Right ventricle myocardium inferior (tissue), 1 donor: ENCODE measurements at regions not wholly inside any gene's neighbourhood (a gene's known extent, or its start where the extent isn't known, plus 50 kb on each side); places are given as distances from the start of the nearest gene placed in this dataset.
"Not testable (repeated sequence)": the region's sequence is repeated elsewhere in the genome, so short reads cannot be mapped to it uniquely, and the experiment has no call there.

Experiments used
- ATAC-seq: fragments of 200-7000 bp; cut with Tn5 transposase; one replicate; pipeline ENCODE4 v1.9.1; 2020; ENCODE audit warnings: mild to moderate bottlenecking, moderate library complexity
- DNase-seq: peaks from one replicate; pipeline ENCODE4 v3.0.0; 2021; ENCODE audit errors: missing footprints
- intact Hi-C: fragments of 100-400 bp; cut with DNase I; formaldehyde crosslinking; loops from one replicate; pipeline ENCODE4 v1.11.0; 2022
- donor health status: DM: no; HTN: yes; CAD: no; lungs with severe emphysema.

DNA sequence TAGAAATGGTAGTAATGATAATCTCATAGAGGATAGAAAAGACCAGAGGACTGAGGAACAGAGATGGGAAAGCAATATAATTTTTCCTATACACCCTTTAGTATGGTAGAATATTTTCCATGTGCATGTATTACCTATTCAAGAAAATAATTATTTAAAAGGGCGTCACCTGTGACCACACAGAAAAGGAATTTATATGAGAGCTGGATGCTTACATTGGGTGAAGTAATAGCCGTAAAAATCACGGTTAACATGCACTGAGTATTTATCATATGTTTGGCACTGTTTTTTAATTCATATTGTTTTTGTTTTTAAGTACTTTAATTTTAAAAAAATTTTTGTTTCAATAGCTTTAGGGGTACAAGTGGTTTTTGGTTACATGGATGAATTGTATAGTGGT is 195.1 kb downstream of the IPMK start:
- ATAC-seq (no peak), DNase-seq (no peak)
- intact Hi-C loops, result no loop called here

DNA sequence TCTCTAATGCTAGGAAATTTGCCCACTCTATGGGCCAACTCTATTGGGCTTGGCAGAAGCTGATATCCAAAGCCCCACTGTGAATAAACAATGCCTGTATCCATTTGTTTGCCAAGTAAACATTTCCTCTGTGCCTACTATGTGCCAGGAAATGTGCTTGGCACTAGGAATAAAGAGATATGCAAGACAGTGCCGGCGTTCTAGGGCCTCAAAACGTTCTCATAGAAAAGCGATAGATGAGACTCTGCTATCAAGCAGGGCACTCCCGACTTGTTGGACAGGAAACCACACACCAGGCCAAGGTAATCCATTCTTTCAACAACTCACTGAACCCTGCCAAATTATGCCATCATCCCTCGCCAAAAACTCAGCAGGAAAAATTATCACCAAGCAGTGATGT is 196.7 kb downstream of the IPMK start:
- ATAC-seq (no peak), DNase-seq (no peak)
- intact Hi-C loops, result no loop called here

DNA sequence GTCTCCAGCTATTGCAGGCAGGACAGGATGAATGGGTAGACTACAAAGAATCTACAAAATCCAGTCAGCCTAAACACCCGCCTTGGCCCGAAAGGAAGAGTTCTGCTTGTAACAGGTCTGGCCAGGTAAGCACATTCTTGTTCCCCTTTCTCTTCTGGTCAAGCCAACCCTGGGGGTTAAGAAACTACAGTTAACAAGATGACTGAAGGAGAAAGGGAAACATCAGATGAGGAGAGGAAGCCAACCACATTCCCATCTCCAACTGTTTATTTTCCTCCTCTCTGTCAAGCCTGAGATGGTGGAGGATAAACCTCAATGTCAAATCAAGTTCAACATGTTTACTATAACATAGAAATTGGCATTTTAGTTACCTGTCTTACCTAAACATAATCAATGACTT is 198.9 kb downstream of the IPMK start:
- no peak for ATAC-seq
- intact Hi-C loops, result loop anchor here (5.0 to 10.0 kb wide), 2 partner anchors 352 to 734 kb away; no protein-coding TSS in a partner anchor

DNA sequence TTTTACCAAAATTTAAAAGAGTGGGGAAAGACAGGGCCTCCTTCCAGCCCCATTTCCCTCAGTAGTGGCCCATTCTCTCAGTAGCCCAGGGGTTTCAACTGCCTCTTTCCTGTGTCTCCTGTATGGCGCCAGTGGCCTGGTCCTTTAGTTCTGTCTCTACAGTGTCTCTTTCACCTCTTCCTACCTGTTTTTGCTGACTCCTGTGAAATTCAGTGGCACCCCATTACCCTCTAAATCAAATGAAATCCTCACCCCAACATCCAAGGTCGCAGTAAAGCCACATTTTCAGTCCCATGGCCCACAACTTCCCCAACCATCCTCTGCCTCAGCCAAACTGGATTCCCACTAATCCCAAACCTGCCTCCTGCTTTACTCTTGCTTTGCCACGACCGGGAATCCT is 200.7 kb downstream of the IPMK start:
- DNase-seq (no peak), ATAC-seq (no peak)
- intact Hi-C loops, result loop anchor here (5.0 to 10.0 kb wide), 2 partner anchors 350 to 732 kb away; no protein-coding TSS in a partner anchor

More for the DNA sequence above, 198.9 kb downstream of the IPMK start:
- no peak for DNase-seq

DNA sequence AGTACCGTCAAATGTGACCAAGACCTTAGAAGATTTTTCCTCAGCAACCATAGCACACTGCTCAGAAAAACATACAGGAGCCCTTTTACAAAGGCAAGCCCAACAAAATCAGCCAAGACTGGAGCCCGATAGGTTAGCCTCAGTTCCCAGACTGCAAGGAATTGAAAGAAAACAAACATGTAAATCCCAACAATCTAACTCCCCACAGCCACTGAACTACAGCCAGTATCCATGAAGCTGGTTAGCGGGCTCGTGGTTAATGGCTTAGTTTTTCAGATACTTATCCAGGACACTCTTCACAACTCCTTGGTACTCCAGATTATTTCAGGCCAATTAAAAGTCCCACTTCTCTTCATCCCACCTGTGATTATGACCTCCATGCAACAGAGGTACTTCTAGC is 201.6 kb downstream of the IPMK start:
- DNase-seq, result no peak
- intact Hi-C loops, result loop anchor here (5.0 to 10.0 kb wide), 2 partner anchors 349 to 731 kb away; no protein-coding TSS in a partner anchor
- ATAC-seq, result no peak

DNA sequence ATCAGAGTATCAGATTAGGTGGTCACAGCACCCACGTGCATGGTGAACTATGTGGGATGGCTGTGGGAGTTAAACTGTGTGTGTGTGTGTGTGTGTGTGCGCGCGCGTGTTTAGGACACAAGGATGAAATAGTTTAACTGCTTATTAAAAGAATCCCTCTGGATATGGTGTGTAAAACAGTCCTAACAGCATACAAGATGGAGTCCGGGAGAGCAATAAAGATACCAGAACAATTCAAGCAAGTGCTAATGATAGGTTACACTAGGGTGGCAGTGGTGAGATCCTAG is 202.2 kb downstream of the IPMK start:
- DNase-seq (no peak), ATAC-seq (no peak)
- intact Hi-C loops, result loop anchor here (2.0 to 10.0 kb wide), 3 partner anchors 348 to 731 kb away; no protein-coding TSS in a partner anchor

DNA sequence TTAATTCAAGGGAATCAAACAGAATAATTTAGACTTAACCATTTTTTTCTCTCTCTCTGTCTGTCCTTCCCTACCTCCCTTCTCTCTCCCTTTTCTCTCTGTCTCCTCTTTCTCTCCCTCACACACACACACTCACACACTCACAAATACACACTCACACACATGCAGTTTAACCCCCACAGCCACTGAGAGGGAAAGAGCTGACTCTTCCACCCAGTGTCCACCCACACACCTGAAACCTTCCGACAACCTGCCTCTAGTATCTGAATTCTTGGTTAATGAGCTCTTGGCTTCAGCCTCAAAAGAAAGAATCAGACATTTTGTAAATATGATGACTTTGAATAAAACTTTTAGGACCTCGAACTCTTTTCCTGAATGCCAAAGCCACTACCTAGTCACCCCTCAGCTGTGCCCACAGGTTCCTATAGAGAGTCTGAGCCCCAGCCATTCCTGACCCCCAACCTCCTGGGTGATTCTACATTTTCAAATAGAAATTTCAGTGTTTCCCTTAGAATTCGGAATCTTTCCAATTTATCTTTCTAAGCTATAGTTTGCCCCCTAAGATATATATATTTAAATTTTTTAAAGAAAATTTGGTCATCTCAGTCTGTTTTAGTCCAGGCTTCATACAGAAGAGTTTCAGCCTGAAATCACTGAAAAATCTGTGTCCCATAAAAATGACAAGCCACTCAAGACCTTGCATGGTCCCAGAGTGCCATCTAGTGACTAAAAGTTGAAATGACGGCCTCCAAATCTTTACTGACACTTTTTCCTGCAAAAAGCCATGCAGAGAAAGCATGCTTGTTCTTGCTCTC is 202.8 kb downstream of the IPMK start:
- DNase-seq (no peak), ATAC-seq (no peak)
- intact Hi-C loops, result loop anchor here (2.0 to 10.0 kb wide), 3 partner anchors 348 to 730 kb away; no protein-coding TSS in a partner anchor

DNA sequence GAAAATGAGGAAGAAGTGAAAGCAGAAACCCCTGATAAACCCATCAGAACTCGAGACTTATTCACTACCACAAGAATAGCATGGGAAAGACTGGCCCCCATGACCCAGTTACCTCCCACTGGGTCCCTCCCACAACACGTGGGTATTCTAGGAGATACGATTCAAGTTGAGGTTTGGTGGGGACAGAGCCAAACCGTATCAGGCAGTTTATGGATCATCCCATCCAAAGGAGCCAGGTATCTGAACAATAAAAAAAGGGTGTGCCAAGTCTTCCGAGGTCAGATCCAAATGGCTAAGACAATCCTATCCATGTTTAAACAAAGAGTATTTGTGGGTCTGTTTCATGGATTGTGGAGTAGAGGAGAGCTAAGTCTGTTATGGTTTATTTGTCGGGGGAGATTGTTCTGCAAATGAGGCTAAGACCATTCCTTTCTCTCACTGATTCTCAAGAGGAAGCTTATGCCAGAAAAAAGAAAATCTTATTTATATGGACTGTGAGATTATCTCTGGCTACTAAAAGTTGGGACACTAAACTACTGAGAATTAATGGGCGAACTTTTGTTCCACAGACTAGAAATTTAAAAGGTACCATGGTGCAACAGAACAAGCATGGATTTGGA is 203.7 kb downstream of the IPMK start:
- DNase-seq (no peak), ATAC-seq (no peak)
- intact Hi-C loops, result loop anchor here (2.0 to 10.0 kb wide), 2 partner anchors 483 to 729 kb away; no protein-coding TSS in a partner anchor

DNA sequence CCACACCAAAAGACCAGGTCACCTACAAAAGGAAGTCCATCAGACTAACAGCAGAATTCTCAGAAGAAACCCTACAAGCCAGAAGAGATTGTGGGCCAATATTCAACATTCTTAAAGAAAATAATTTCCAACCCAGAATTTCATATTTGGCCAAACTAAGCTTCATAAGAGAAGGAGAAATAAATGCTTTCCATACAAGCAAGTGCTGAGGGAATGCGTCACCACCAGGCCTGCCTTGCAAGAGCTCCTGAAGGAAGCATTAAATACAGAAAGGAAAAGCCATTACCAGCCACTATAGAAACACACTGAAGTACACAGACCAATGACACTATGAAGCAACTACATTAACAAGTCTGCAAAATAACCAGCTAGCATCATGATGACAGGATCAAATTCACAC is 209.0 kb downstream of the IPMK start:
- ATAC-seq, intact Hi-C loops, DNase-seq: not testable (repeated sequence)

DNA sequence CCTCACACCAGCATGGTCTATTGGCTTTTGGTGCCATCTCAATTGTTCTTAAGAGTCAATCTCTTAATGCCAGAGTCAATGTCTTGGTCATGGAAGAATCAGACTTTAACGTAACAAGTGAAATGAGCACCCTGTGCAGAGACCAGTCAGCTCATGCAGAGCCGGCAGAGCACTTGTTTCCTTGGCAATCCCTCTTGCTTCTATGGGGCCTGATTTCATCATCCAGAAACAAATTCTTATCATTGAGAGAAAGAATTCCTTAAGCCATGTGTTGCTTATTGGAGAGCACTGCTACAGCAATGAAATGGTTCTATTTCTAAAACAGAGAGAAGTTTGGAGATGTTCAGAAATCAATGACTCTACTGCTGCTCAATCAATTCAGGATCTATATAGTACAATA is 212.8 kb downstream of the IPMK start:
- ATAC-seq (no peak), DNase-seq (no peak)
- intact Hi-C loops, result no loop called here

DNA sequence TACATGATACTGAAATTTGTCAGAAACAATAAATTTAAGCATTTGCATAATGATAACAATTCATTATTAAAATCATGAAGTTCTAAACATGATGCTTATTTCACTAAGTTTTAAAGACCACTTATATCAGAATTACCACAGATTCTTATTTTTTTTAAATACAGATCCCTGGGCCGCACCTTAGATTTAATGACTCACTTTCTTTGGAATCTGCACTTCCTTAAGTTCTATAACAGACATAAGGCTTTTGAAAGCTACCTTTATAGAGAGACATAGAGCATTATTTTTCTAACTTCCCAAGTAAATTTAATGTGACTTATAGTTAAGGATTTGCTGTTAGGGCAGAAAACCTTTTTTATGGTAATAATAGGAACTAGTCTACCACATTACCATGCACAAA is 214.9 kb downstream of the IPMK start:
- intact Hi-C loops, result no loop called here
- no peak for ATAC-seq
- no peak for DNase-seq

DNA sequence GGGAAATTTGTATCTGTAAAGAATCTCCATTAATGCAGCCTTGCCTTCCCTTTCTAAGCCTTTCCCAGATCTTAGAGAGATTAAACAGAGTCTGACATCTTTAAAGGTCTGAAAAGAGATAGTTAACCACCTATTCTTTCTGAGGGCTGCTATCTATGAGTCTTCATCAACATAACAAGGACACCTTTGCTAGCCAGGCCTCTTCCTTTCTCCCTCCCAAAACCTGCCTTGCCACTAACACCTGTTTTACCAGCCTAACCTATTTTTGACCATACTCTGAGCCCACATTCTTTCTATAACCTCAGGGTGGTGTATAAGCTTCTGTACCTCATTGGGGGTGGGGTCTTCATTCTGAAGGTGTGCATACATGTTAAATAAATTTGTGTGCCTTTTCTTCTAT is 217.1 kb downstream of the IPMK start:
- no peak for ATAC-seq
- intact Hi-C loops, result no loop called here
- no peak for DNase-seq

DNA sequence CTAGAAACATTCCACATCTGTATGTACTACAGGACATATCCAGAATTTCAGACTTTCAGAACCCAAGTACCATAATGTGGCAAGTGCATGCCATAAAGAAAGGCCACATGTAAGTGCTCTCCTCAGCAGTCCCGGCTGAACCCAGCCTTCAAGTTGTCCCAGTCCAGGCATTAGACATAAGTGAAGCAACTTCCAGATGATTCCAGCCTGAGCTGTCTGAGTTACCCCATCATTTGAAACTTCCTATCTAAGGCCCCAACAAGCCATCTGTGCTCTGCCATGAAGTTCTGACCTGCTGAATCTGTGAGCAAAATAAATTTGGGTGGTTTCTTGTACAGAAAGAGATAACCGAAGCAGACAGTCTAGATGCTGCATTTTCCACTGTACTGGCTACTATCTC is 218.8 kb downstream of the IPMK start:
- DNase-seq (no peak), ATAC-seq (no peak)
- intact Hi-C loops, result no loop called here

DNA sequence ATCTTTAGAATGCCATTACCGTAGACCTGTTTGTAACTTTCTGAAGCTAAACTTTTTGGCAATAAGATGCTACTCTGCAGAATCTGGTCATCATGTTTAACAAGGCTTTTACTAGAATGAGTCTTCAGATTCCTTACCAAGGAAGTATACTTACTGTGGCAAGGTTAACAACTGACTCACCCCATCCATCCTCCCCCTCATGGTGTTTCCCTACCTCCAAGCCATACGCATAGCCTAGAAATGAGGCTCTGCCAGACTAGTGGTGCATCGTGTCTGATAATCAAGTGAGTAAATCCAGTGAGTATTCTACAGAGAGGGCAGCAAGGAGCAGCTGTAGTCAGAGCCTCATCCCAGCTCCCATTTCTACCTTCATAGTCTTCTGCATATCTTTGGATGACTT is 223.6 kb downstream of the IPMK start:
- no peak for ATAC-seq

DNA sequence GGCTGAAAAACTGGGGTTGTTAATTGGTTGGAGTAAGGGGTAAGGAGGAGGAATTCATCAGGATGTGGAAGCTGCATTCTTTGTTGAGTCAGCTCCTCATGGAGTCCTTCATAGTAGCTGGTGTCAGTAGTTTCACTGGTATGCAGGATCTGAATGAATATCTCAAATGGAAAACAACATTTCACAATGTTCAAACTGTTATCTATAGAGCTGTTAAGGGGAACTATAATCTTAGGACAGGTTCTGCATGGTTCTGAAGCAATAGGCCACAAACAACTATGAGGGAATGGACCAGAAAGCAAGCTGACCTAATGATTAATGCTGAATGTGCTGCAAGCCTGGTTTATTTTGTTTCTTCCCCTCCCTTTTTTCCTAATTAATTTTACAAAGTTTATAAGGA is 225.8 kb downstream of the IPMK start:
- DNase-seq (no peak), ATAC-seq (no peak)
- intact Hi-C loops, result no loop called here

More for the DNA sequence above, 223.6 kb downstream of the IPMK start:
- intact Hi-C loops, result no loop called here
- DNase-seq, result no peak

DNA sequence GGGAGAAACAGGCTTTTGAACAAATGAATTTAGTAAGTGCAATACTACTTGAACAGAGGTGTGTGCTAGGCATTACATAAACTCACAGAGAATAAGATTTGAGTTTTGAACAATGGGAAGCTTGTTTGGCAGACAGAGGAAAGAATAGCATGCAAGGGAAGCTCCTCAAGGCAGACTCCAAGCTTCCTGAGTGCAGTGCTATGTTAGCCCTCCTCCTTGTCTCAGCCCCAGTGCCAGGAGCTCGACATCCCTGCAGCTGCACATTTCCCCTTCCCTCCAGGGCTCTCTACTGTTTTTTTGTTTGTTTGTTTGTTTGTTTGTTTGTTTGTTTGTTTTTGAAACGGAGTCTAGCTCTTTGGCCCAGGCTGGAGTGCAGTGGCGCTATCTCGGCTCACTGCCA is 237.5 kb downstream of the IPMK start:
- ATAC-seq, result no peak
- DNase-seq, result no peak
- intact Hi-C loops, result no loop called here

DNA sequence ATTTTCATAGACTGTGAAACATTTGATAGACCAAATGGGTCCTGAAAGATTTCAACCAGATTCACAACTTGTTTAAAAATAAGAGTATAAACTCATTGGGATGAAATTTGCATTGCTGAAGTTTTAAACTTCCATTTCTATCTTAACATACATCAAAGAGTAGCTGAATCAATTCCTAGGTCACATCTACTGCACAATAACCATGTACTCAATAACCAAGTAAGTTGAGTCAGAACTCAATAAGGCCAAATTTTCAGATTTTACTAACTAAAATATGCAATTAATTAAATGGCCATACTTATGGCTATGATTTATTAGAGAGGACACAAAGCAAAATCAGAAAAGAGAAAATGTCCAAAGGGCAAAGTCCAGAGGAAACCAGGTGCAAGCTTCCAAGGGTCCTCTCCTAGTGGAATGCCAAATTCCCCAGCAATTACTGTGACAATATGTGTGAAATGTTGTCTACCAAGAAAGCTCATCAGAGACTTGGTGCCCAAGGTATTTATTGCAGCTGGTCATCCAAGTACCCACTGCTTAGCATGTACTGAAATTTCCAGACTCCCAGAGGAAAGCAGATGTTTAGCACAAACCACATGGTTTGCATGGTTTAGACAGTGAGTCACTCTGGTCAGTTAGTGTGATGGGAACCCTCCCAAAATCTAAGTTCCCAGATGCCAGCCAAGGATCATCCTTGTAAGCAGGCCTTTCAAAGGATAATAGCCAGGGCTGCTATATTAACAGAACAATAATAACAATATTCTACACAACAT is 238.9 kb downstream of the IPMK start:
- no peak for DNase-seq
- intact Hi-C loops, result no loop called here
- ATAC-seq, result no peak

DNA sequence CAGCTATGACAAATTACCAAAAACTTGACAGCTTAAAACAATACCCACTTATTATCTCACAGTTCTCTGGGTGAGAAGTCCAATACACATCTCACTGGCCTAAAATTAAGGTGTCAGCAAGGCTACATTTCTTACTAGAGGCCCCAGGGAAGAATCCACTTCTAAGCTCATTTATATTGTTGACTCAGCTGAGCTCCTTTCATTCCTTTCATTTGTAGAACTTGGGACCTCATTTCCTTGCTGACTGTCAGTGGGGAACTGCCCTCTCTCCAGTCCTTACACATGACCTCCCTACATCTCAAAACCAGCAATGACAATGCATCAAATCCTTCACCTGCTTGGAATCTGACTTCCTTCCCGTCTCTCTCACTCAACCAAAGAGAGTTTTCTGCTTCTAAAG is 240.3 kb downstream of the IPMK start:
- intact Hi-C loops, result no loop called here
- DNase-seq (no peak), ATAC-seq (no peak)

DNA sequence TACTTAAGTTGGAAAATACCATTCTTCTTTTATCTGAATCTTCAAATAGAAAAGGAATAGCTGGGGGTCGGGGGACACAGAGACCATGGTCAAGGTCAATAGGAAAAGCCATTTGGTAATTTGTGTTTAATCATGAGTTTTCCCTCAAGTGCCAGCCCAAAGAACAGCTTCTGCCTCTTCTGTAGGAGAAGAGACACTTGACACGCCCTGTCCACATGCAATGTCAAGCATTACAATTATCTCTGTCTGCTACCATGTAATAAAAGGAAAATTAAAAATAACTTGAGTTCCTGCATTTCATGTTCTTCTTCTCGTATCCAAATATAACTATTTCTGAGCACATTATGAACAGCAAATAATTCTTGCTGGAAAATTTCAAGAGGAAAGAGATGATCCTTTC is 241.7 kb downstream of the IPMK start:
- intact Hi-C loops, result no loop called here
- ATAC-seq (no peak), DNase-seq (no peak)
